Muscle layer of duodenum (tissue), 2 donors: ENCODE measurements at regions not wholly inside any gene's neighbourhood (a gene's known extent, or its start where the extent isn't known, plus 50 kb on each side); places are given as distances from the start of the nearest gene placed in this dataset.
A peak's percentile ranks its signal among the peaks of the same experiment; 100 is the strongest.

Source experiments
- H3K27ac ChIP-seq: one replicate; pipeline ENCODE4 v1.7.0; 2013; ENCODE audit warnings: mild to moderate bottlenecking, low read length
- H3K27me3 ChIP-seq: one replicate; pipeline ENCODE4 v1.7.0; 2013; ENCODE audit warnings: low read depth, mild to moderate bottlenecking, control low read depth, low read length
- H3K36me3 ChIP-seq, 2 donors: one replicate each; pipeline ENCODE4 v1.7.0; 2013; ENCODE audit warnings: low read length in 2 of 2, control low read depth in 1 of 2, mild to moderate bottlenecking in 1 of 2; ENCODE audit not compliant: insufficient read depth in 2 of 2, control insufficient read depth in 1 of 2
- H3K4me1 ChIP-seq, 2 donors: one replicate each; pipeline ENCODE4 v1.7.0; 2013; ENCODE audit warnings: low read length in 2 of 2, mild to moderate bottlenecking in 2 of 2, control low read depth in 1 of 2, moderate library complexity in 1 of 2; ENCODE audit not compliant: insufficient read depth in 2 of 2, control insufficient read depth in 1 of 2
- H3K4me3 ChIP-seq, 2 donors: one replicate each; pipeline ENCODE4 v1.7.0; 2013; ENCODE audit warnings: low read length in 2 of 2, low read depth in 1 of 2, mild to moderate bottlenecking in 1 of 2
- H3K9me3 ChIP-seq, 2 donors: one replicate each; pipeline ENCODE4 v1.7.0; 2013; ENCODE audit warnings: low read length in 2 of 2, control low read depth in 1 of 2, mild to moderate bottlenecking in 1 of 2; ENCODE audit not compliant: control insufficient read depth in 1 of 2
- donor health status: healthy.

DNA sequence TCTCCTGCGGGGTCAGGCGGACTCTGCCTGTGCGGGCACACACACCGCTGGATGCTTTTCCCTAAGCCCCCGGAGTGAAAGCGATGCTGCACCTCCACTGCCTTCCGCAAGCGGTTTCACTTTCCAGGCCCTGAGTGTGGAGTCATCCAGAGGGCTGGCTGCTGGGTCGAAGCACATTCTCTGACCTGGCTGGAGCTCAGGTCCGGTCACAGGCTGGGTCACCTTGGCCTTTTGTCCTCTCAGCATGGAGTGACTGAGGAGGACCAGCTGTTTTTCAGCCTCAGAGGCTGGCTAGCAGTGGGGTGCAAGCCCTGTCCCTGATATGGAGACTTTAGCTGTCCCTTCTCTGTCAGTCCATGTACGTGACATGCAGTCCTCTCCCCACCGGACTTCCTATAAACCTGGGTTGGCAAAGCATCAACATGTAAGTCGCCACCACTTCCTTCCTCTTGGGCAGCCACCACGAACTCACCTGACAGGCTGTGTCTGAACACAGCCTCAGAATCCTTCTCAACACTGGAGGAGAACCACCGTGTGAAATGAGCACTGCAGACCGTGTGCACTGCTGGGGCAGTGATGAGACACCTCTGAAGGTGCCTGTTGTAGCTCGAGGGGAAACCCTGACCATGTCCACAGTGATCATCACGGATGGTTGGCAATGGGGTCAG is 51.3 kb downstream of the GADD45G start:
- Histone ChIP-seq H3K9me3 (no peaks in the 10 kb centered on the region), H3K36me3 (no peaks in the 10 kb centered on the region), H3K27me3 (no peaks in the 10 kb centered on the region), H3K4me3 (no peak overlapping the region), H3K4me1 (peaks cover 3 to 21% of the 10 kb centered on the region in 2 donors), H3K27ac (no peak overlapping the region)

- H3K9me3 ChIP-seq: no peaks in the 10 kb centered on the region
- no peaks in the 10 kb centered on the region for H3K27me3 ChIP-seq
- no peak overlapping the region for H3K4me3 ChIP-seq
- no peak overlapping the region for H3K27ac ChIP-seq
- peaks cover 9 to 33% of the 10 kb centered on the region in 2 donors for H3K4me1 ChIP-seq
- H3K36me3 ChIP-seq: no peaks in the 10 kb centered on the region
Measured at GRCh38 chr9:89657295-89657694, 52.5 kb downstream of the GADD45G start.

- H3K27me3 ChIP-seq: no peaks in the 10 kb centered on the region
- H3K4me1 ChIP-seq: peaks cover 9 to 37% of the 10 kb centered on the region in 2 donors
- H3K27ac ChIP-seq: no peak overlapping the region
- H3K36me3 ChIP-seq: no peaks in the 10 kb centered on the region
- no peaks in the 10 kb centered on the region for H3K9me3 ChIP-seq
- H3K4me3 ChIP-seq: no peak overlapping the region
Measured at GRCh38 chr9:89657765-89658164, 53.0 kb downstream of the GADD45G start.

DNA sequence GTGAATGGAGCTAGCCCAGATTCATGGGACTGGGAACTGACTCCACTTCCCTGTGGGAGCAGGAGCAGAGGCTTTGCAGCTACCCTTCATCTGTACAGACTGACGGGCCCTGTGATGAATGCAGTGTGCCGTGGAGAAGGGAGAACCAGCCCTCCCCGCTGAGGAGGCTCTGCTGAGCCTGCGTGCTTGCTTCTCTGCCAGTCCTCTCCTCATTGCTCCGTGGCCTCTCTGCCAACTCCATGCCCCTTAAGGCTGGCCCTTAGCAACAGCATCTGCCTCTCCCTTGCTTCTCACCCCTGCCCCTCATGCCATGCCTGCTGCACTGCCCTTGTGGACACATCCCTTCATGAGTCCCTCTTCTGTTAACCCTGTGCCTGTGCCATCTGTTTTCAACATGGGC is 53.6 kb downstream of the GADD45G start:
- Histone ChIP-seq H3K9me3 (no peaks in the 10 kb centered on the region), H3K27me3 (no peaks in the 10 kb centered on the region), H3K4me1 (peaks cover 9 to 38% of the 10 kb centered on the region in 2 donors), H3K4me3 (no peak overlapping the region), H3K36me3 (no peaks in the 10 kb centered on the region), H3K27ac (no peak overlapping the region)

DNA sequence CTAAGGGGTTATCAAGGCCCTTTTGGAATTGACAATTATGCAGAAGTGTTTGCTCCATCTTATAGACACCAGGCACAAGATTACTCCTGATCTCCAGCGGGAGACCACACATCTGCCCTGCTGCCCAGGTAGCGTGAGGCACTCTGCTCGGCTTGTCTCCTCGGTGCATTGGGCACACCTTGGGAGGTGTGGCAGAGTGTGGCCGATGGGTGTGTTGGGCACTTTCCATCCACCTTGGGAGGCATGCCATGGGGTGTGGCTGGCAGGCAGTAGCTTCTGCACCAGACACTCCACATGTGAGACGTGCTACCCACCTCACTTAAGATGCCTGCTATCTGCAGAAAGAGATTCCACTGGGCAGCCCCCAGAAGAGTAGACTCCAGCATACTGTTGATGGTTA is 54.1 kb downstream of the GADD45G start:
- Histone ChIP-seq H3K4me3 (no peak overlapping the region), H3K4me1 (peaks cover 9 to 38% of the 10 kb centered on the region in 2 donors), H3K27me3 (no peaks in the 10 kb centered on the region), H3K9me3 (no peaks in the 10 kb centered on the region), H3K27ac (no peak overlapping the region), H3K36me3 (no peaks in the 10 kb centered on the region)

DNA sequence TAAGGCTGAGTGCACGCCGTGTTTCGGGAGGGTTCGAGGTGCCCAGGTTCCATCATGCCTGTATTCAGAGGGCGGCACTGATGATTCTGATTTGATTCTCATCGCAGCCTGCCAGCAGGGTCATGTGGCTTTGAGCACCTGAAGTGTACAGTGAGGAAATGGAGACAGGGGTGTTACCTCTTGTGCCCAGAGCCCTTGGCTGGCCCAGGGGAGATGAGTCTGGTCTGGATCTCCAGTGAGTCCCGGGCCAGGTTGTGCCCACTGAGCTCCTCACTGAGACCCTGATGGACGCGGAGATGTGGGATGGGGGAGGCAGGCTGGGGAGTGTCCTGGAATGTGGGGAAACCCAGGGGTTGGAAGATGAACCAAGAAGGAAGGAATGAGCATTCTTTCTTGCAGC is 54.7 kb downstream of the GADD45G start:
- H3K4me1 ChIP-seq: peaks cover 9 to 38% of the 10 kb centered on the region in 2 donors
- H3K9me3 ChIP-seq: no peaks in the 10 kb centered on the region
- H3K4me3 ChIP-seq: no peak overlapping the region
- no peaks in the 10 kb centered on the region for H3K27me3 ChIP-seq
- no peaks in the 10 kb centered on the region for H3K36me3 ChIP-seq
- H3K27ac ChIP-seq: no peak overlapping the region

DNA sequence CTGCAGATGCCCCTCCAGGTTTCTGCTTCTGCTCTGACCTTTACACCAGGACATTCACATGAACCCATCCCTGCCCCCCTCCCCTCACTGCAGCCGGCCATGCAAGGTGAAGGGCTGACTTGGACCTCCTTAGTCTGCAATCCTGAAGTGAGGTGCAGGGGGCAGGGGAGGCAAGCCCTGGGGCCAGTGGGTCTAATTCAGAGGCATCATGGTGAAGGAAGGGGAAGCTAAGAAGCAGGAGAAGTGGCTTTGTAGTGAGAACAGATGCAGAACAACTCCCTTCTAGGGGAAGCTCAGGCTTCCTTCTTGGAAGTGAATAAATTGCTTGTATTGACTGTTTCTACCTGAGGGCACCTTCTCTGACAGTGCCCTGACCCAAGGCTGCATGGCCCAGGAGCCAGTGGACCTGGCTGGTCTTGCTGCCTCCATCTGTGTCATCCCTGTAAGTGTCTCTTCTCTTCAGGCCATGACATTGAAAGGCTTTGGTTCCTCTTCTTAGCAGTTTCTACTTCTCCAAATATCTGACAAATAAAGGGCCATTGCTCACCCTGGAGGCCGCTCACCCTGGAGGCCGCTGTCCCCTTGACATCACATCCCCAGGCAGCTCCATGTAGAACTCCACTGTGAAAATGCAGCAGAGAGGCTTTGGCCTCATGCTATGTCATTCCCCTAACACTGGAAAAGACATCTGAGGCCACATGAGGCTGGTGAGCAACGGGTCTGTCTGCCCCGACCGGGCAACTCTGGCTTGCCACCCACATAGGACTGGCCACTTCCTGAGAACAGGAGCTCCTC is 55.3 kb downstream of the GADD45G start:
- H3K4me3 ChIP-seq: no peak overlapping the region
- H3K4me1 ChIP-seq: peaks cover 9 to 36% of the 10 kb centered on the region in 2 donors
- no peaks in the 10 kb centered on the region for H3K27me3 ChIP-seq
- no peaks in the 10 kb centered on the region for H3K9me3 ChIP-seq
- H3K36me3 ChIP-seq: no peaks in the 10 kb centered on the region
- H3K27ac ChIP-seq: no peak overlapping the region

- Histone ChIP-seq H3K27ac (no peak overlapping the region), H3K4me1 (peaks cover 9 to 32% of the 10 kb centered on the region in 2 donors), H3K27me3 (no peaks in the 10 kb centered on the region), H3K36me3 (no peaks in the 10 kb centered on the region), H3K4me3 (peak overlapping the region; percentile 44 to 53), H3K9me3 (no peaks in the 10 kb centered on the region)
Measured at GRCh38 chr9:89661391-89661949, 56.7 kb downstream of the GADD45G start.

- H3K27me3 ChIP-seq: no peaks in the 10 kb centered on the region
- peak overlapping the region; percentile 44 to 53 for H3K4me3 ChIP-seq
- H3K4me1 ChIP-seq: peaks cover 9 to 32% of the 10 kb centered on the region in 2 donors
- H3K27ac ChIP-seq: peak overlapping the region; percentile 10
- no peaks in the 10 kb centered on the region for H3K36me3 ChIP-seq
- H3K9me3 ChIP-seq: no peaks in the 10 kb centered on the region
Measured at GRCh38 chr9:89661956-89662717, 57.3 kb downstream of the GADD45G start.

DNA sequence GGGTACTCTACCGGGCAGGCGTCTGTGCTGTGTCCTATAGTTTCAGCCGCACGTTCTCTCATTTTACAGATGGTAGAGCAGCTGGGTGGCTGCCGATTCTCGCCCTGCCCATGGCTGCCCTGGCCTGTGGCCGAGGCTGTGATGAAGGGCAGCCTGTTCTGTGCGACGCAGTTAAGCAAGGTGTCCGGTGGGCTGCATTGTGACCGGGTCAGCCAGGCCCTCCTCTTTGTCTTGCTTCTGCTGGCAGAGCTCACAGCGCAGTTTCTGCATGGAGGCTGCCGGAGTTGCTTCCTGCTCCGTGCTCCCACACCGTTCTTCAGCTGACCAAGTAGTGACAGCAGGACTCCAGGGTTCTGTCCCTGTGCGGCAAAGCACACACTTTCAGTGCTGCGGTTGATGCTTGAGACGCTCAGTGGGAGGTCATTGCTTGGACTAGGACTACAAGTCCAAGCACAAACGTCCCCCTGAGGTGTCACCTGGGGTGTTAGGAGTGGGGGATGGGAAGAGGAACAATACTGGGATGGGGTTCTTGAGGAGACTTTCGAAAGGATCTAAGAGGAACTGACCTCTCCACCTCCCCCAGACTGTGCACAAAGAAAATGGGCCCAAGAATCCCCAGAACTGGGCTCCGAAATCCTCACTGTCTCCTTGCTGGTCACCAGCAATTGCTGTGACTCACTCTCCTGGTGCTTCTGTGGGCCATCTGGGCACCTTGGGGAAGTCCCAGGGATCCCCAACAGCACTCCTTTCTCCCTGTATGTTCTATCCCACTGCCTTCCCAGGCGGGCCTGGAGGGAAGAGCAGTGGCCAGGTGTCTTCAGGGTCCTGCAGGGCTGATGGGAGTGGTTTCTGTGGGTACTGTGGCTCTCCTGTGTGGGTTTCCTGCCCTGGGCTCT is 58.2 kb downstream of the GADD45G start:
- no peak overlapping the region for H3K27ac ChIP-seq

More for the DNA sequence above, 58.2 kb downstream of the GADD45G start:
- Histone ChIP-seq H3K27me3 (no peaks in the 10 kb centered on the region), H3K4me3 (peak overlapping the region in 1 of 2 donors; percentile 44), H3K36me3 (no peaks in the 10 kb centered on the region), H3K4me1 (peaks cover 9 to 30% of the 10 kb centered on the region in 2 donors), H3K9me3 (no peaks in the 10 kb centered on the region)
